Right lobe of liver (tissue), 4 donors: ENCODE measurements at regions not wholly inside any gene's neighbourhood (a gene's known extent, or its start where the extent isn't known, plus 50 kb on each side); places are given as distances from the start of the nearest gene placed in this dataset.
"Not testable (repeated sequence)": the region's sequence is repeated elsewhere in the genome, so short reads cannot be mapped to it uniquely, and the experiment has no call there.

Experiments
- CTCF ChIP-seq, 4 donors: fragments of 200-600 bp in 3 of 4; fragments of 450-650 bp in 1 of 4; IDR thresholded peaks; one replicate each; pipeline versions ENCODE4 v1.5.1 to v1.8.0; 2016 to 2022; ENCODE audit warnings: antibody characterized with exemption in 4 of 4, mild to moderate bottlenecking in 2 of 4
- POLR2A ChIP-seq: fragments of 450-650 bp; IDR thresholded peaks from one replicate; pipeline ENCODE4 v1.6.1; 2017; ENCODE audit warnings: antibody characterized with exemption, mild to moderate bottlenecking
- donor health status: DM: no; HTN: no; CAD: no.
- donor health status: DM: no; HTN: no; CAD: no.
- donor health status: DM: no; HTN: yes; CAD: no.

- TF ChIP-seq POLR2A; CTCF (IDR thresholded peaks at IDR 0.05): not testable (repeated sequence)
Measured at GRCh38 chrY:3391508-3391907, 187.4 kb upstream of the TGIF2LY start.
